ENCODE measurements at regions not wholly inside any gene's neighbourhood (a gene's known extent, or its start where the extent isn't known, plus 50 kb on each side); places are given as distances from the start of the nearest gene placed in this dataset.

GRCh38 chr18:78639006-78639950 lies 340.3 kb upstream of the SALL3 start:
- no peak for DNase-seq

- DNase-seq, result no peak
Observed at GRCh38 chr18:78640246-78640995, 339.2 kb upstream of the SALL3 start.

- no peak for DNase-seq
Observed at GRCh38 chr18:78641689-78642231, 337.9 kb upstream of the SALL3 start.

- no peak for DNase-seq
Observed at GRCh38 chr18:78642296-78642951, 337.2 kb upstream of the SALL3 start.

- DNase-seq, result no peak
Observed at GRCh38 chr18:78643004-78643403, 336.6 kb upstream of the SALL3 start.

GRCh38 chr18:78643981-78644380 lies 335.6 kb upstream of the SALL3 start:
- DNase-seq, result no peak

GRCh38 chr18:78645216-78645615 lies 334.4 kb upstream of the SALL3 start:
- DNase-seq, result no peak

GRCh38 chr18:78647018-78647417 lies 332.6 kb upstream of the SALL3 start:
- DNase-seq, result no peak

- no peak for DNase-seq
Observed at GRCh38 chr18:78649421-78649820, 330.2 kb upstream of the SALL3 start.

GRCh38 chr18:78650926-78651325 lies 328.7 kb upstream of the SALL3 start:
- no peak for DNase-seq

- no peak for DNase-seq
Observed at GRCh38 chr18:78652001-78652545, 327.5 kb upstream of the SALL3 start.

GRCh38 chr18:78655921-78656320 lies 323.7 kb upstream of the SALL3 start:
- no peak for DNase-seq

- DNase-seq, result no peak
Observed at GRCh38 chr18:78656346-78656925, 323.2 kb upstream of the SALL3 start.

GRCh38 chr18:78658531-78658930 lies 321.1 kb upstream of the SALL3 start:
- DNase-seq, result no peak

GRCh38 chr18:78659057-78659456 lies 320.6 kb upstream of the SALL3 start:
- DNase-seq, result no peak

- DNase-seq, result no peak
Observed at GRCh38 chr18:78659748-78660147, 319.9 kb upstream of the SALL3 start.

GRCh38 chr18:78660311-78660710 lies 319.3 kb upstream of the SALL3 start:
- no peak for DNase-seq

GRCh38 chr18:78661316-78661715 lies 318.3 kb upstream of the SALL3 start:
- no peak for DNase-seq

- DNase-seq, result no peak
Observed at GRCh38 chr18:78662879-78663278, 316.7 kb upstream of the SALL3 start.

GRCh38 chr18:78664048-78664447 lies 315.6 kb upstream of the SALL3 start:
- DNase-seq, result no peak

GRCh38 chr18:78664848-78665247 lies 314.8 kb upstream of the SALL3 start:
- no peak for DNase-seq

- DNase-seq, result no peak
Observed at GRCh38 chr18:78665644-78666043, 314.0 kb upstream of the SALL3 start.
